ENCODE measurements at regions not wholly inside any gene's neighbourhood (a gene's known extent, or its start where the extent isn't known, plus 50 kb on each side); places are given as distances from the start of the nearest gene placed in this dataset.

GRCh38 chr10:88168171-88169036 is 305.0 kb downstream of the PTEN start:
- no peak for TF ChIP-seq SIN3A (conservative IDR thresholded peaks at IDR 0.05 in 1 of 2, IDR thresholded peaks at IDR 0.05 in 1 of 2; ENCODE audit: low read depth in 1 of 2, low read length in 2 of 2)
- no peak for TF ChIP-seq CTCF (IDR thresholded peaks at IDR 0.05; ENCODE audit: control extremely low read depth in 1 of 3, insufficient read depth in 1 of 3, low read depth in 1 of 3, low read length in 3 of 3)
- no peak for TF ChIP-seq BRCA1 (IDR thresholded peaks at IDR 0.05; ENCODE audit: low read depth, low read length)
- no peak for TF ChIP-seq SAP30 (IDR thresholded peaks at IDR 0.05; ENCODE audit: insufficient read depth, insufficient replicate concordance, low read length)
- TF ChIP-seq BACH1 (IDR thresholded peaks at IDR 0.05; ENCODE audit: low read length), result no peak
- TF ChIP-seq JUND (IDR thresholded peaks at IDR 0.05; ENCODE audit: low read length), result no peak
- TF ChIP-seq POLR2AphosphoS5 (IDR thresholded peaks at IDR 0.05; ENCODE audit: low read depth, low read length), result no peak
- TF ChIP-seq SUZ12 (IDR thresholded peaks at IDR 0.05; ENCODE audit: low read length), result no peak
- TF ChIP-seq MAX (IDR thresholded peaks at IDR 0.05), result no peak
- no peak for TF ChIP-seq USF2 (IDR thresholded peaks at IDR 0.05; ENCODE audit: low read length)
- no peak for TF ChIP-seq RNF2 (IDR thresholded peaks at IDR 0.05; ENCODE audit: borderline replicate concordance, low read depth, low read length, missing control alignments, poor library complexity, severe bottlenecking)
- TF ChIP-seq HDAC6 (IDR thresholded peaks at IDR 0.05; ENCODE audit: low read depth, low read length), result no peak
- no peak for TF ChIP-seq TCF12 (IDR thresholded peaks at IDR 0.05; ENCODE audit: low read depth, low read length)
- TF ChIP-seq POLR2A (IDR thresholded peaks at IDR 0.05; ENCODE audit: control extremely low read depth in 1 of 2, low read depth in 2 of 2, low read length in 2 of 2), result no peak

Measured in H1 (cell line).